Pons (tissue), 1 donor: ENCODE measurements at regions not wholly inside any gene's neighbourhood (a gene's known extent, or its start where the extent isn't known, plus 50 kb on each side); places are given as distances from the start of the nearest gene placed in this dataset.
"Not testable (repeated sequence)": the region's sequence is repeated elsewhere in the genome, so short reads cannot be mapped to it uniquely, and the experiment has no call there.

Experiments used
- DNase-seq: peaks from one replicate; pipeline ENCODE4 v3.0.0-alpha.2; 2016; ENCODE audit warnings: low spot score

GRCh38 chr2:188645986-188646385, 328.2 kb upstream of the COL3A1 start:
- DNase-seq, result no peak

GRCh38 chr2:188647430-188648070, 326.6 kb upstream of the COL3A1 start:
- no peak for DNase-seq

- no peak for DNase-seq
These were observed 314.3 kb upstream of the COL3A1 start for GRCh38 chr2:188659656-188660406.

- DNase-seq, result no peak
These were observed 310.9 kb upstream of the COL3A1 start for GRCh38 chr2:188663301-188663700.

GRCh38 chr2:188664416-188664815, 309.8 kb upstream of the COL3A1 start:
- no peak for DNase-seq

GRCh38 chr2:188664951-188665595, 309.1 kb upstream of the COL3A1 start:
- no peak for DNase-seq

- no peak for DNase-seq
These were observed 308.4 kb upstream of the COL3A1 start for GRCh38 chr2:188665727-188666304.

- no peak for DNase-seq
These were observed 307.7 kb upstream of the COL3A1 start for GRCh38 chr2:188666503-188666902.

- DNase-seq, result peak; percentile 8
These were observed 306.0 kb upstream of the COL3A1 start for GRCh38 chr2:188668017-188668680.

- DNase-seq, result no peak
These were observed 298.7 kb upstream of the COL3A1 start for GRCh38 chr2:188675391-188676009.

GRCh38 chr2:188676010-188676400, 298.2 kb upstream of the COL3A1 start:
- no peak for DNase-seq

GRCh38 chr2:188677142-188677541, 297.0 kb upstream of the COL3A1 start:
- DNase-seq, result no peak

- DNase-seq, result no peak
These were observed 295.3 kb upstream of the COL3A1 start for GRCh38 chr2:188678882-188679281.

GRCh38 chr2:188682838-188683237, 291.3 kb upstream of the COL3A1 start:
- no peak for DNase-seq

- no peak for DNase-seq
These were observed 289.4 kb upstream of the COL3A1 start for GRCh38 chr2:188684795-188685194.

- DNase-seq, result no peak
These were observed 281.1 kb upstream of the COL3A1 start for GRCh38 chr2:188693111-188693510.

GRCh38 chr2:188693771-188694170, 280.4 kb upstream of the COL3A1 start:
- no peak for DNase-seq

- no peak for DNase-seq
These were observed 278.2 kb upstream of the COL3A1 start for GRCh38 chr2:188695953-188696352.

GRCh38 chr2:188698151-188698550, 276.0 kb upstream of the COL3A1 start:
- DNase-seq, result not testable (repeated sequence)

- no peak for DNase-seq
These were observed 272.3 kb upstream of the COL3A1 start for GRCh38 chr2:188701836-188702235.

GRCh38 chr2:188705191-188705590, 269.0 kb upstream of the COL3A1 start:
- DNase-seq, result no peak

- DNase-seq, result no peak
These were observed 260.2 kb upstream of the COL3A1 start for GRCh38 chr2:188713961-188714360.
